IPS-NIHi7 (cell line): ENCODE measurements at regions not wholly inside any gene's neighbourhood (a gene's known extent, or its start where the extent isn't known, plus 50 kb on each side); places are given as distances from the start of the nearest gene placed in this dataset.

Experiments used
- DNase-seq: peaks from one replicate; pipeline ENCODE4 v3.0.0; 2012; ENCODE audit warnings: mixed read lengths; ENCODE audit errors: extremely low spot score

DNA sequence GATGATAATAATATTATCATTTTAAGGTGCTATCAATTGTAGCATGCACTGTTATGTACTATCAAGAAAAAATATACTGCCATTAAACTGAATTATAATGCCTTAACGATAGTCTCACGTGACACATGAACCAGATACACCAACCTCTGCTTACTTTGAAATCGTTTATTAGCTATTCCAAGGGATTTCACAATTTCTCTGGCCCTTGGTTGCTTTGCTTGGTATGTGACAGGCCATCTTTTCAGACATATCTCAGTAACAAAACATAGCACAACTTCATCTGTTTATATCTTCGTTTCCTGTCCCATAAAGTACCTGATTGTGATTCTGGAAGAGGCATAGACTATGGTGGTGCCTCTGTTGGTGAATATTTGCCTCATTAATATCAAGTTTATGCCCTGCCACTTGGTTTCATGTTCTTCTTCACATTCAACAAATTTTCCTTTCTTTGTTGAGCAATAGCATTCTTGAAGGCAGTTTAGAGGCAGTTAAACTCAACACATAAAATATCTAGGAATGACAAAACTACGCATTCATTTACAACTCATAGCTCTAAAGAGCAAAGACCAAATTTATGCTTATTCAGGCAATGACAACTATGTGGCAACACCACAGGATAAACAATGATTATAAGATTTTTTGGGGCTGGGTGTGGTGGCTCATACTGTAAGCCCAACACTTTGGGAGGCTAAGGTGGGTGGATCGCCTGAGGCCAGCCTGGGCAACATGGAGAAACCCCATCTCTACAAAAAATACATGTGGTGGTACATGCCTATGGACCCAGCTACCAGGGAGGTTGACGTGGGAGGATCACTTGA lies 84.3 kb downstream of the MCFD2 start:
- DNase-seq = no peak

DNA sequence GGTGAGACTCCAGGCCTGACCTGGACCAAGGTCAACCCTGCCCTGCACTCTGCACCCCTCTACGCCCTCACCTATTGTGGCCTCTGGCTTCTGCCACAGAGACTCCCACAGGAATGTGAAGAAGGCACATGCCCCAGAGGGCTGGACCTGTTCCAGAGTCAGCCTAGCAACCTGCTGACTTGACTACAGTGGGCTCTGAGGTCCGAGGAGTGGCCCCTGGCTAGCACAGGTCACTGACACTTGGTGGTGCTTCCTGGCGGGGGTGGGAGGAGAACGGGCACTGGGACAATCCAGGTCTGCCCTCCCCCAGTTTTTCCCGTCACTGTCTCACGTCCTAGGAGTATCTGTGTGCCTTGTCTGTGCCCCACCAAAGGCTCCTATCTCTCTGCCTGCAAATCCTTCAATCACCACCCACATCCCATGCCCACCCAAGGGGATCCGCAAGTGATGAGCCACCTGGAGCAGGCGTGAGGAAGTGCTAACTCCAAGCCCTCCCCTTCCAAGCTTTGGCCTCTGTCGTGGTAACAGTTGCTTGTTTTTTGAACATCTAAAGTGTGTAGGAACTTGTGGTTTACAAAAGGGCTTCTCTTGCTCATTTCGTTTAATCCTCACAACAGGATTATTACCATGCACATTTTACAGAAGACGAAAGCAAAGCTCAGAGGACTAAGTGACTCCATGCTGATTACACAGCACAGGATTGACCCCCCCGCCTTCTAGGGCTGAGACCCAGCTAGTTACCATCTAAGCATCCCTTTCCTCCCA lies 86.2 kb downstream of the MCFD2 start:
- DNase-seq = no peak

DNA sequence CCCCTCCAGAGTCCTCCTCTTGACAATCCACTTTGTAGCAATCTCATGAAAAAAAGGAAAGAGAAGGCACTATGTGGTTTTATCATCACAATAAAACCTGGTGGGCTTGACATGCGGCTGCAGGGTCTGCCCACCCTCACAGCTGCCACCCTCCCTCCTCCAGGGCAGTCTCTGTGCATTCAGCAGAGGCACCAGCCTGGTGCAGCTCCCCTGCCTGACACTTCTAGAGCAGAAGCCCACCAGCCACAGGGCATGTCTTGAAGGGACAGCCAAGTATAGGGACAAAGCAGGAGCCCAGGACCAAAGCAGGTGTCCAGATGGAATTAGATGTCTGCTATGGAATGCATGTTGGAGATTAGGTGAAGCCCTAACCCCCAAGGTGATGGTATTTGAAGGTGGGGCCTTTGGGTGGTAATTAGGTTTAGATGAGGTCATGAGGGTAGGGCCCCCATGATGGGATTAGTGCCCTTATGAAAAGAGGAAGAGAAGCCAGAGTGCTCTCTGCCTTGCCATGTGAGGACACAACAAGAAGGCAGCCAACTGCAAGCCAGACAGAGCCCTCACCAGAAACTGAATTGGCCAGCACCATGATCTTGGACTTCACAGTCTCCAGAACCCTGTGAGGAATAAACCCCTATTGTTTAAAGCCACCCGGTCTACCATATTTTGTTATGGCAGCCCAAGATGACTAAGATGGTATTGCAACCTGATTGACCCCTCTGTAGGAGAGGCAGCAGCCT lies 86.9 kb downstream of the MCFD2 start:
- DNase-seq = no peak

DNA sequence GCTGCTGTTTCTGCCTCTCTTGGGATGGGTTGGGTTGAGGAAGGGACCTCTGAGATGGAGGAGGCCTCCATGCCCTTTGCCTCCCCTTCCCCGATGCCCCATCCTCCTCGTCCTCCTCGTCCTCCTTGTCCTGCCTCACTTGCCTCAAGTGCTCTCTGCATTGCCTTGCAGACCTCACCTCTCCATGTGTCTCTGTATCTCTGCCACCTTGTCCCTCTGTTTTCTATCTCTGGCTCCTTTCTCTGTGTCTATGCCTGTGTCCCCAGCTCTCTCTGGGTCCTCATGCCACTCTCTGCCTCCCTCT lies 87.5 kb downstream of the MCFD2 start:
- no peak for DNase-seq

DNA sequence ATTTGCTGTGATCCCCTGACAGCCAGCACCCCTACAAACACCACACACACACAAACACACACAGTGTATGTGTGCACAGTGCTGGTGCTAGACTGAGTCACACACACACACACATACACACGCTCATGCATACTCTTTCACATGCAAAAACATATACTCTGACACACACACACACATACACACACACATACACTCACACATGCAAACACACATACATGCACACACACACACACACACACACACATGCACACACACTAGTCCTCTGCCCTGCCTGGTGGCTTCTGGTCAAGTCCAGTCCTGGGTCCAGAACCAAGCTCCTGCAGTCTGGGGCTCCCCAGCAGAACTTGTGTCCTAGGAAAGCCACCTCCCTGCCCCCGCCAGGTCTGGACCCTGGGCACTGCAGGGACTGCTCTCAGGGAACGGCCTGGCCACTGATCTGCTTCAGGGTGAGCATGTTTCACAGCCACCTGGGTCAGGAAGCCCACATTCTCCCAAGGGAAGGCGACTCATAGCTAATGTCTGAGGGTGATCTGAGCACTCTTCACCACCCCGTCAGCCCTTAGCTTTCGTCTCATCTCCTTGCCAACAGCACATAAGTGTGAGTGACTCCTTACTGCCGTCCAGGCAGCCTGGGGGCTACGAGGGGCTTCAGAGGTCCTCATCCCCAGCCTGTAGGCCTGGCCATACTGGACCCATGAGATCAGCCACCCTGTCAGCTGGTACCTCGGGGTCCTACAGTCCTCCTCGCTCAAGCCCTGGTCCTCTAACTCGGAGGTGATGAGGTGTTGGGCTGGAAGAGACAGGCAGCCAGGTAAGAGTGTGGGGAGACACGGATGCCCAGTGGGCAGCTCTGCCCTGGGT lies 88.1 kb downstream of the MCFD2 start:
- DNase-seq = no peak

DNA sequence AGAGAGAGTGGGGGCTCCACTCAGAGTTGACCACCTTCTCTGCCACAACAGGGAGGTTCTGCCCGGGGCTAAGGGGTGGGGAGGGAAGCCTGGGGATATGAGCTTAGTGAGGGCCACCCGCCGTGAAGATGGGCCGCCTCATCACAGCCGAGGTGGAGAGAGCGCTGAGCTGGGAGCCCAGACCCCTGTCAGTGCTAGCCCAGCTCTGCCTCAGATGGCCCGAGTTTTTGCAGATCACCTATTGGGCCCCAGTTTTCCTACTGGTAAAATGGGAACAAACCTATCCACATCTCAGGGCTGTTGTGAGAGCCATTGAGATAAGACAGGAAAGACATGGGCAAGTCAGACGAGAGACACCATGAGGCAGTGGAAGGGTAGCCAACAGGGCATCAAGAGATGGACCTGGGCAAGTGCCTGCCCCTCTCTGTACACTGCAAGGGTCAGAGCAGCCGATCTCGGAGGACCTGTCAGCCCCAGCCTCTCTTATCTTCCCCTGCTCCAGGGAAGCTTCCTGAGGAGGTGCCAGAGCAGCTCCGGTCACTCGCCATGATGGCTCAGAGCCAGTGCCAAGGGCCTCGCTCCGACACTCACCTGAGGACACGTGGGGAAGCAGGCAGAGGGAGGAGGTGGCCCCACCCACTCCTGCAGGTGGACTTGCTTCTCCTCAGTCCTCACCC lies 88.9 kb downstream of the MCFD2 start:
- DNase-seq = no peak

DNA sequence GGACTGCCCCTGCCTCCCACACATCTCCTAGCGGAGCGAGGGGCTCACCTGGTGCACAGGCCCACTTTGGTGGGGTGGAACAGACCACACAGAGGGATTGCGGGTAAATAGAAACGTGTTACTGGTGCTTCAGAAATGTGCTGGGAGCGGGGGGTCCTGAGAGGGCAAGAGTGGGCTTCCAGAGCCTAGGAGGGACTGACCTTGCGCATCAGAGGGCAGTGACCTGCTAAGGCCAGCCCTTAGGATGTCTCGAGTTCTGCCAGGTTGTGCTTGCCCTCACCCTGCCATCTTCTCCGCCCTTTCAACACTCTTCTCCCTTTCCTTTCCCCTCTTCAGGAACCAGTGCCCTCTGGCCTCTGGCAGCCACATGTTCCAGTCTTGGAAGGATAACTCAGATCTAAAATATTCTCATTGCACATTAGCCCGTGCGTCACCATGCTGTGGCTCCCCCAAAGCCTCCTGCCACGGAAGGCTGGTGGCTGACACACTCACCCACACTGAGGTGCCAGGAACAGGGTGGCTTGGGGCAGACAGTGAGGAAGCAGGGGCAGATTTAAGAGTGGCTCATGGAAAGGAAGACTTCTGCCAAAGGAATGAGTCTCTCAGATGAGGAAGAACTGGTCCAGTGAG lies 89.6 kb downstream of the MCFD2 start:
- no peak for DNase-seq

DNA sequence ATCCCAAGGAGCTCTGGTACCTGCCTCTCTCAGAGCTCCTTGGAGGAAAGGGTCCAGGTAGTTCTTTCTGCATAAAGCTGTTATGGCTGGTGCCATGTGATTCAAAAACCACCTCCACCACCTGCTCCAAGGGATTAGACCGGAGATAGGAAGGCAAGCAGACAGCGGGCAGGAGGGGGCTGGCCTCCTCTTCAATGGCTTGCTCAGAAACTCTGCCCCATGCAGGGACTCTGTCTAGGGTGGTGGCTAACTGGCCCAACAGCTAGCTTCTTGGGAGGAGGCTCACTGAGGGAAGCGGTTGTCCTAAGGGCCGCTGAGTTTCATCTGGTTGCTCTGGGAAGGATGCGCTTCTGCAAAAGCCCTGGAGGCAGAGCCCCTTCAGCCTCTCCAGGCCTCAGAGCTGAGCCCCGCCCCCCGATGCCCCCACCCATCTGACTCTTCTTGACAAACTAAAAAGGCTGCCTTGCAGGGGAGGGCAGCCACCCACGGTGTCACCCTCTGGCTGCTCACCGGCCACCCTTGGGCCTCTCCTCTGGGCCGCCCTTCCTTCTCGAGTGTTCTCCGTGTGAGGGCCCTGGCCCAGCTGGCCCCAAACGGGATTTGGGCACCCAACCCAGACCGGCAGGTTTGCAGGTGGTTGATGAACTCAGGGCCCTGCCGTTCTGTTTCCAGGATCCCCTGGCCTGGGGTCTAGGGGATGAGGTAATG lies 90.2 kb downstream of the MCFD2 start:
- DNase-seq = no peak

DNA sequence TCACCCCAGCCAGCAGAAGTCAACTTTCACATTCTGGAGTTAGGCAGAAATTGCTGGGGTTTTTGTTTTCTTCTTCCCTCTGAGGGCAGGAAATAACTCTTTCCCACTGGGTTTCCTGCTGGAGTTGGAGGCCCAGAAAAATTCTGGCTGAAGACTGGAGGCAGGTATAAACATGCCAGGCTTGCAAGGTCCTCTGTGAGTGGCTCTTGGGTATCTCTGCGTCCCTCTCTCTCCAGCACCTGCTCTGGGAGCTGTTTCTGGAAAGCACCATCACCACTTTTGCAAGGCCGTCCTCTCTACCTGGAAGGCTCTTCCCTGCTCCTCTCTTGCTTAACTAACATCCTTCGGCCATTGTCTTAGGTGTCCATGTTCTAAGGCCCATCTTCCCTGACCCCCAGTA lies 91.0 kb downstream of the MCFD2 start:
- no peak for DNase-seq

DNA sequence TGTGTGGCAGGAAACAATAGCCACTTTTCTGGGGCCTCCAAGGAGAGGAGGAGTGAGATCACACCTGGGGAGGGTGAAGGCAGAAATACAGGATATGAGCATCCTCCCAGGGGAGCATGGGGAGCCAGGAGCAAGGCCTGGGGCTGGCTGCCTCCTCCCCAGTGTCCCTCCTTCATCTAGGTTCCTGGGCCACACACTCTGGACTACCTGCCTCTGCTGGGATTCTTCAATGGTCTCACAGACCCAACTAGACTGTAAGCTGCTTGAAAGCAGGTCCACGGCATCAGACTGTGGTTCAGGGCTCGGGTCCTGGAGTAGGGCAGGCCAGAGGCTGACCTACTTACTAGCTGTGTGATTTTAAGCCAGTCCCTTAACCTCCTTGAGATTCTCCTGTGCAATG lies 94.0 kb downstream of the MCFD2 start:
- DNase-seq = no peak

DNA sequence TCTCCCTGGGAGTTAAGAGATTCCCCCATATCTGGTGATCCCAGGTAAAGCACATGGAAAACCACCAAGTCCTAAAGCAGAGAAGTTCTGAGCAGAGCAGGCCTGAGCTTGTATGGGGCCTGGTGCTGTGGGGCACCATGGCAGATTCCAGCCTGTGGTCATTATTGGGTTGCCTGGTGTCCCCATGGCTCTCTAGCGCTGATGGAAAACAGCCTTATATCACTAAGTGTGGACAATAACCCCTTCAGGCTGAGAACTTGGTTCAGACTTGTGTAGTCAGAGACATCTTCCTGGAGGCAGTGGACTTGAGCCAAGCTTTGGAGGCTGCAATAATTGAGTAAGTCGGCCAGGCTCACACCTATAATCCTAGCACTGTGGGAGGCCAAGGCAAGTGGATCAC lies 96.8 kb downstream of the MCFD2 start:
- DNase-seq = no peak

DNA sequence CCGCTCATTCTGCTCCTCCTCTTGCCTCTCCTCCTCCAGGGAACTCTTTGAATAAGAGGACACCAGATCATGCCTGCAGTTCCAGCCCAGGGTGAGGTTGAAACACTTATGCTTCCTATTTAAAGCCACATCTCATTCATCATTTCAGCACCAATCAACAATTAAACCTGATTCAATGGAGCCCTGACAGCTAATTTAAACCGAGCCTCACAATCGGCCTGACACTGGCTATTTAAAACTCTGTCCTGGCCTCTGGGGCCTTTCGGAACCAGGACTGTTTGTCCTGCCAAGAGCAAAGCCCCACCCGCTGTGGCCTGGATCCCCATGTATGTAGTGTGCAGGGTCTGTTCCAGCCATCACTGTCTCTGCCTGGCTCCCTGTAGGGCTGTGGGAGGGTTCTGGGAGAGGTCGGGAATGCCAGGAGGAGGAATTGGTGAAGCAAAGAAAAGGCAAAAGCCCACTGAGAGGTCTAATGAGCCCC lies 97.4 kb downstream of the MCFD2 start:
- DNase-seq = no peak

DNA sequence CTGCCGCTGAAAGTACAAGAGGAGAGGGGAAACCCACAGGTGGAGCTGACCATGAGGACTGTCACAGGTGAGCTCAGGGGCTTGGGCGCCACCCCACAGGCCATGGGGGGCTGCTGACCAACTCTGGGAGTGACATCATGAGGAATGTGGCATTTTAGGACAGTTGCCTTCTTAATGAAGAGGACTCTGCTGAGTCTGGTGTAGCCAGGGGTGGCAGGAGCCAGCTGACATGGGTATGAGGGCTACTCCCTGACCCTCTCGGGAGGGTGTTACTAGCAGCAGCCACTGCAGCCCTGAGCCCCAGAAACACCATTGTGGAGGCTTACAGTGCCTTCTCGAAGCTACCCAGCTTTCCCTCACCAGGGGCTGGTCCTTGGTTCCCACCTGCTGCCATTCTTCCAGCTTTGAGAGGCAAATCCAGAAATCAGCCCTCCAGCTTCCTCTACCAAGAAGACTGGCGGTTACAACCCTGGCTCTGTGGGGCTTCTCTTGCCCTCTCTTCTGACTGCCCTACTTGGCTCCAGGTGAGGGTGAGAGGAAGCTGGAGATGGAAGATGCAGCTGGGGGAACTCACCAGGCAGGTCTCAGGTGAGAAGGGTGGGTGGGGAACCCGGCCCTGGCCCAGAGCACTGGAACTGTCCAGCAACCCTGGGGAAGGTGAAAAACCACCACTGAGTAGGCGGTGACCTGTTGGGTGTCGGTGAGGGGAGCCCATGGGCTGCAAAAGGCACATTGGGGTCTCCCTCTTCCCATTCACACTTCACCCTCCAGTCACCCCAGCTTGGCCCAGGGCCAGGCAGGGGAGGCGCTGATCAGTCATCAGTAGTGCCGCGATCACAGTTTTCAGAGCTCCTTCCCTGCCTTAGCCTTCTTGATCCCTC lies 98.5 kb downstream of the MCFD2 start:
- DNase-seq = no peak

DNA sequence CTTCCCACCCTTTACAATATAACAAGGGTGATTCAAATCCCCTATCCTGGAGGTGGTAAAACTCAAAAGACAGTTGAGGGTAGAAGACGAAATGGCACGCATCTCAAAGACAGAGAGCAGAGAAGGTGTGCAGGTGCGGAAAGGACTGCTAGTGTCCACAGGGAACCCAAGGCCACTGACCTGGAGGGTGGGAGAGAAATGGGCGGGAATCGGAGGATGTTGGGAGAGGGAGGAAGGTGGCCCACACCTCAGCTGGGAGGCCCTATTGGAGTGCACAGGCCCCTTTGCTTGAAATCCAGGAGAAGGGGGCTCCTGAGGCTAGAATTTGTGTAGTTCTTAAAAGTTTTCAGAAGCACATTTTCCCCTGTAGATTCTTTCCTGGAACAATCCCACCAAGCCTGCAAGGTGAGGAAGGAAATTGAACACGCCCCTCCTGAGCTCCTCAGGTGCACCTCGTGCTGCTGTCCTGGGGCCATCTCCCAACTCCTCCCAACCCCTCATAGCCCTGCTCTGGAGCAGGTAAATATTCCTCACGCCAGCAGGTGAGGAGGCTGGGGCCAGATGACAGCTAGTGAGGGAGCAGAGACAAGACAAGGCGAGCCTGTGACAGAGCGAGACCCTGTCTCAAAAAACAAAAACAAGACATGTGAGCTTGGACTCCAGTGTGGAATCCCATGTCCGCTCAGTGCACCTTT lies 99.3 kb downstream of the MCFD2 start:
- no peak for DNase-seq

DNA sequence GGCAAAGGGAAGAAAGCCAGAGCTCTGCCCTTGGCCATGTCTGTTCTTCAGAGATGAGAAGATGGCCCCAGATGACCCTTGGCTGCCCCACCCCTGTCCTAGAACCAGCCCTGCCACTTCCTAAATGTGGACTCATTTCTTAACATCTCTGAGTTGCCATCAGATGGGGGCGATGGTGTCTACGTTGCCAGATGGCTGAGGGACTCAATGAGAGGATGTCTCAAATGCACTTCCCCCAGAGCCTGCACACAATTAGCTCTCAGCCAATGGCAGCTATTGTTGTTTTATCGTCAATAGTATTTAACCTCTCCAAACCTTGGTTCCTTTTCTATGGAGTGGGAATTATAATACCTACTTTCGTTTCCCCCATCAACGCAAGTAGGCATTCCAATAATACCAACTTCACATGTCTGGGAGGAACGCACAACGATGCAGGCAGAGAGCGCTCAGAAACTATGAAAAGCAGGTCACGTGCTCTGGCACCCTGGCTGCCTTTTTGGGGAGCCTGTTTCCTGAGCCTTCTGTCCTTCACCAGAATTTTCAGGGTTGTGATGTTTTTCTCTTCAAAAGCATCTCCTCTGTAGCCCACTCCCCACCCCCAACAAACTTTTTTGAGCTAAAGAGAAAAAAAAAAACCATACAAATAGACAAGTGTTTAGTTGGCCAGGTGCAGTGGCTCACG lies 100.3 kb downstream of the MCFD2 start:
- no peak for DNase-seq

DNA sequence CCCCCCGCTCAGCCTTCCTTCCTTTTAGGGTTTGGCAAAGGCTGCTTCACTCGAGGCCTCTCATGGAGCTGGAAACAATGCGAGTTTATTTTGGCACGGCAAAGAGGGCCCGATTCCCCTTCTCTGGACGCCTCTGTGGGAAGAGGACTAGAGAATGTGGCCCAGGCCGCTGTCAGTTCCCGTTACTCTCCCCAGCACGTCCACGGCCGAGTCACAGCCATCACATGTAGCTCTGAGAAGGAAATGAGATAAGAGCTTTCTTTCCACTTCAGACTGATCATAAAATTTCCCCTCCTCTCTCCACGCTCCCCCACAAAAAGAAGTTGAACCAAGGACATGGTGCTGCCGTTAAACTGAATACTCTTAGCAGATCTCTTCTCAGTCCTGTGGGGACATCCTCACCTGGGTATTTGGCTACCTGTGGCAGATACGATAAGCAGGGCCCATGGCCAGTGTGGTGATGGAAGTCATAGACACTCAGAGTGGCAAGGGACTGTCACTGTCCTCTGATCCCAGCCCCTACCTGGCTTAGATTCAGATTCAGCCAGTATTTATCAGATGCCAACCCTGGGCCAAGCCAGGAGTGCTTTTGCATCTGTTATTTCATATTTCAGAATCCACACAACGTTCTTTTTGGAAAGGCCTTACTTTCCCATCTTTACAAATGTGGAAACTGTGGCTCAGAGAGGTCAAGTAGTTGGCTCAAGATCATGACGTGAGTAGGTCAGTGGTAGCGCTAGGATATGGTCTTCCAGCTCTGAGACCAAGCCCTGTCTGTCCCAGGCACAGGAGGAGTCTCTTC lies 101.2 kb downstream of the MCFD2 start:
- no peak for DNase-seq

DNA sequence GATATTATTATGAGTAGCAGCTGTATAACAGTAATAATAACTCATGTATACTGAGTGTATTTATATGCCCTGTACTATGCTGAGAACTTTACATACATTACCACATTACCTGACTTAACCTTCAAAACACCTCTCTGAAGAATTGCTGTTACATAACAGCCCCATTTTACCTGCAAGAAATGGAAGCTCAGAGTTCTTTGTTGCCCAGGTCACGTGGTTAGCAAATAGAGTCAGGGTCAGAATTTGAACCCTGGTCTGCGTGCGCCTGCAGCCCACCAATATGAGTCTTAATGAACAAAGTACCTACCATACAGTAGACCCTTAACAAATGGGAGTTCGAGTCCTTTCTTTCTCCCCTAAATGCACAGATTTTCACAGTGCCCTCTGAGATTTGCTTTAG lies 101.9 kb downstream of the MCFD2 start:
- peak; percentile 1 for DNase-seq
